ENCODE measurements at regions not wholly inside any gene's neighbourhood (a gene's known extent, or its start where the extent isn't known, plus 50 kb on each side); places are given as distances from the start of the nearest gene placed in this dataset.

DNA sequence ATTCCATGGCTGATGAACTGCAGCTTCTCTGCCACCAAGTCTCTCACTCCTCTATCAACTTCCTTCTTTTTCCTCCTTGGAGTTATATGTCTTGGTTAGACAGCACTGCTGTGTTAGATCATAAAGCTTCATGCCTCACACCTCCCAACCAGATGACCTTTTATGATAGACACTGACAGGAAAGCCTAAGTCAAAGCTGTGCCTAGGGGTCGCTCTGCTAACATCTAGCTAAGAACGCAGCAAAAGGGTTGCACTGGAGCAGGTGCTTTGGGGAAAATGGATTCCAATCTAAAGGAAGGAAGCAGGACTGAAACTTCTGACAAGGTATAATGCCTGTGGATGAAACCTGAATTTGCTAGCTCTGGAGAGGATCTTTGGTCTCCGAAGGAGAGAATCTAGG is 509.7 kb downstream of the SMARCA1 start:
- TF ChIP-seq POLR2A (IDR thresholded peaks at IDR 0.05) = no peak
- TF ChIP-seq, protein P1, sequence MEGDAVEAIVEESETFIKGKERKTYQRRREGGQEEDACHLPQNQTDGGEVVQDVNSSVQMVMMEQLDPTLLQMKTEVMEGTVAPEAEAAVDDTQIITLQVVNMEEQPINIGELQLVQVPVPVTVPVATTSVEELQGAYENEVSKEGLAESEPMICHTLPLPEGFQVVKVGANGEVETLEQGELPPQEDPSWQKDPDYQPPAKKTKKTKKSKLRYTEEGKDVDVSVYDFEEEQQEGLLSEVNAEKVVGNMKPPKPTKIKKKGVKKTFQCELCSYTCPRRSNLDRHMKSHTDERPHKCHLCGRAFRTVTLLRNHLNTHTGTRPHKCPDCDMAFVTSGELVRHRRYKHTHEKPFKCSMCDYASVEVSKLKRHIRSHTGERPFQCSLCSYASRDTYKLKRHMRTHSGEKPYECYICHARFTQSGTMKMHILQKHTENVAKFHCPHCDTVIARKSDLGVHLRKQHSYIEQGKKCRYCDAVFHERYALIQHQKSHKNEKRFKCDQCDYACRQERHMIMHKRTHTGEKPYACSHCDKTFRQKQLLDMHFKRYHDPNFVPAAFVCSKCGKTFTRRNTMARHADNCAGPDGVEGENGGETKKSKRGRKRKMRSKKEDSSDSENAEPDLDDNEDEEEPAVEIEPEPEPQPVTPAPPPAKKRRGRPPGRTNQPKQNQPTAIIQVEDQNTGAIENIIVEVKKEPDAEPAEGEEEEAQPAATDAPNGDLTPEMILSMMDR (IDR thresholded peaks at IDR 0.05) = no peak

All from heart left ventricle (tissue), 13 donors.